ENCODE measurements at regions not wholly inside any gene's neighbourhood (a gene's known extent, or its start where the extent isn't known, plus 50 kb on each side); places are given as distances from the start of the nearest gene placed in this dataset.

- ChIA-PET CTCF (no interaction called here), POLR2A (ENCODE audit: unreplicated experiment) (no interaction called here)
- no peak for DNase-seq
- no peaks in the 10 kb centered on the region for H4K20me1 ChIP-seq (ENCODE audit: insufficient read depth, low read length)
- WGBS, 2 experiments (ENCODE audit: extremely low coverage in 2 of 2, insufficient read length in 1 of 2) = no CpG with 5 or more reads among the region's 2 CpGs
- H4K5ac ChIP-seq (ENCODE audit: low read depth, low read length) = no peak overlapping the region
- H4K91ac ChIP-seq (ENCODE audit: insufficient read depth, low read depth, low read length) = no peak overlapping the region
- dilution Hi-C loops (cut with HindIII; ENCODE audit: low sequenced_read_pairs, unreplicated experiment) = no loop called here
- no peak for ATAC-seq (ENCODE audit: low read depth)
- H2BK20ac ChIP-seq (ENCODE audit: low read depth, low read length) = no peak overlapping the region
- TF ChIP-seq POLR2A (IDR thresholded peaks at IDR 0.05; ENCODE audit: low read depth, low read length) (no peak), RCOR1 (IDR thresholded peaks at IDR 0.05; ENCODE audit: insufficient replicate concordance, low read length) (no peak), CHD1 (IDR thresholded peaks at IDR 0.05; ENCODE audit: low read depth, low read length) (no peak), USF2 (IDR thresholded peaks at IDR 0.05; ENCODE audit: low read depth, low read length) (no peak), ELK1 (IDR thresholded peaks at IDR 0.05; ENCODE audit: borderline replicate concordance, low read depth, low read length) (no peak), RFX5 (IDR thresholded peaks at IDR 0.05; ENCODE audit: low read depth, low read length) (no peak), BHLHE40 (IDR thresholded peaks at IDR 0.05; ENCODE audit: low read depth, low read length) (no peak), CTCF (conservative IDR thresholded peaks at IDR 0.05; ENCODE audit: low read depth, low read length) (no peak), MXI1 (IDR thresholded peaks at IDR 0.05; ENCODE audit: borderline replicate concordance, low read depth, low read length) (no peak)
- no peak overlapping the region for H2AFZ ChIP-seq (replicated peaks; ENCODE audit: low read length, poor library complexity)
- no peak overlapping the region for H2BK15ac ChIP-seq (ENCODE audit: low read depth, low read length)
- no TSS peak for BruUV-seq (replicated peaks)
- no peak overlapping the region for H3K23ac ChIP-seq (ENCODE audit: low read depth, low read length)
- peaks cover 6% of the 10 kb centered on the region; the same call in 1 of the 2 replicates for H3K4me1 ChIP-seq (ENCODE audit: control insufficient read depth, insufficient read depth, low read length)
- H3K18ac ChIP-seq (ENCODE audit: low read depth, low read length) = no peak overlapping the region
- H3K4ac ChIP-seq (ENCODE audit: low read depth, low read length) = no peak overlapping the region
- H3K9me1 ChIP-seq (ENCODE audit: insufficient read depth, low read length) = no peaks in the 10 kb centered on the region
- H3K9me3 ChIP-seq (ENCODE audit: control insufficient read depth, insufficient read depth, low read length) = no peaks in the 10 kb centered on the region
- H3K9ac ChIP-seq (ENCODE audit: low read depth, low read length) = no peak overlapping the region
- no peak overlapping the region for H3K56ac ChIP-seq (ENCODE audit: extremely low read depth, insufficient read depth, low read length)
- H2BK5ac ChIP-seq (ENCODE audit: low read depth, low read length, poor library complexity, severe bottlenecking) = no peak overlapping the region
- H3K4me3 ChIP-seq (ENCODE audit: insufficient read depth, low read depth, low read length) = no peak overlapping the region
- no peak overlapping the region for H3K4me2 ChIP-seq (ENCODE audit: low read depth, low read length)
- intact Hi-C loops (cut with micrococcal nuclease) = no loop called here
- in situ Hi-C loops (cut with MboI; ENCODE audit: low sequenced_read_pairs) = no loop called here
- no peak overlapping the region for H3K27ac ChIP-seq (ENCODE audit: insufficient read depth, low read length)
- H3K14ac ChIP-seq (replicated peaks; ENCODE audit: low read depth, low read length) = no peak overlapping the region
- H2BK120ac ChIP-seq (ENCODE audit: low read depth, low read length) = no peak overlapping the region
- no peaks in the 10 kb centered on the region for H3K36me3 ChIP-seq (ENCODE audit: control insufficient read depth, insufficient read depth, low read length)
- no peak overlapping the region for H4K8ac ChIP-seq (ENCODE audit: low read depth in 2 of 2, low read length in 2 of 2)
- no peak overlapping the region for H2AK9ac ChIP-seq (replicated peaks; ENCODE audit: low read depth, low read length, poor library complexity)
- H2AK5ac ChIP-seq (ENCODE audit: low read depth, low read length) = no peak overlapping the region
- H3K27me3 ChIP-seq (ENCODE audit: control insufficient read depth, insufficient read depth, low read length) = no peaks in the 10 kb centered on the region
- H3K79me1 ChIP-seq (ENCODE audit: low read depth in 1 of 2, low read length in 2 of 2) = no peaks in the 10 kb centered on the region
Measured at GRCh38 chr12:58812214-58812613, 108.1 kb downstream of the LRIG3 start.
